Subcutaneous abdominal adipose tissue (tissue), 5 donors: ENCODE measurements at regions not wholly inside any gene's neighbourhood (a gene's known extent, or its start where the extent isn't known, plus 50 kb on each side); places are given as distances from the start of the nearest gene placed in this dataset.
"Not testable (repeated sequence)": the region's sequence is repeated elsewhere in the genome, so short reads cannot be mapped to it uniquely, and the experiment has no call there.

ENCODE experiments used
- H3K27ac ChIP-seq: one replicate; pipeline ENCODE4 v1.7.0; 2013; ENCODE audit warnings: low read depth, mild to moderate bottlenecking, inconsistent platforms, low read length, moderate library complexity
- H3K27me3 ChIP-seq, 5 donors: one replicate each; pipeline ENCODE4 v1.7.0; 2013; ENCODE audit warnings: low read length in 5 of 5, inconsistent platforms in 1 of 5; ENCODE audit not compliant: control insufficient read depth in 5 of 5, insufficient read depth in 4 of 5
- H3K36me3 ChIP-seq, 5 donors: one replicate each; pipeline ENCODE4 v1.7.0; 2013; ENCODE audit warnings: low read length in 5 of 5; ENCODE audit not compliant: control insufficient read depth in 5 of 5, insufficient read depth in 5 of 5
- H3K4me1 ChIP-seq, 5 donors: one replicate each; pipeline ENCODE4 v1.7.0; 2013; ENCODE audit warnings: low read length in 5 of 5, mild to moderate bottlenecking in 3 of 5, moderate library complexity in 1 of 5; ENCODE audit not compliant: control insufficient read depth in 5 of 5, insufficient read depth in 5 of 5
- H3K4me3 ChIP-seq, 5 donors: one replicate each; pipeline ENCODE4 v1.7.0; 2013; ENCODE audit warnings: low read length in 5 of 5, low read depth in 1 of 5
- H3K9ac ChIP-seq, 5 donors: one replicate each; pipeline ENCODE4 v1.7.0; 2013; ENCODE audit warnings: low read length in 5 of 5, mild to moderate bottlenecking in 4 of 5, moderate library complexity in 3 of 5
- H3K9me3 ChIP-seq, 5 donors: one replicate each; pipeline ENCODE4 v1.7.0; 2013; ENCODE audit warnings: low read length in 5 of 5; ENCODE audit not compliant: control insufficient read depth in 5 of 5
- donor health status: healthy.
- donor health status: healthy.
- donor health status: healthy.
- donor health status: healthy.
- donor health status: healthy.

- H3K4me1 ChIP-seq, H3K9me3 ChIP-seq, H3K27ac ChIP-seq, H3K4me3 ChIP-seq, H3K27me3 ChIP-seq, H3K9ac ChIP-seq, H3K36me3 ChIP-seq: not testable (repeated sequence)
These were observed 192.8 kb upstream of the MGAT5 start for GRCh38 chr2:134061066-134061465.

DNA sequence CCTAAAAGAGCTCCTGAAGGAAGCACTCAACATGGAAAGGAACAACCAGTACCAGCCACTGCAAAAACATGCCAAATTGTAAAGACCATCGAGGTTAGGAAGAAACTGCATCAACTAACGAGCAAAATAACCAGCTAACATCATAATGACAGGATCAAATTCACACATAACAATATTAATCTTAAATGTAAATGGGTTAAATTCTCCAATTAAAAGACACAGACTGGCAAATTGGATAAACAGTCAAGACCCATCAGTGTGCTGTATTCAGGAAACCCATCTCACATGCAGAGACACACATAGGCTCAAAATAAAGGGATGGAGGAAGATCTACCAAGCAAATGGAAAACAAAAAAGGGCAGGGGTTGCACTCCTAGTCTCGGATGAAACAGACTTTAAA lies 191.6 kb upstream of the MGAT5 start:
- H3K9me3 ChIP-seq, H3K27ac ChIP-seq, H3K4me3 ChIP-seq, H3K27me3 ChIP-seq, H3K4me1 ChIP-seq, H3K36me3 ChIP-seq, H3K9ac ChIP-seq: not testable (repeated sequence)

DNA sequence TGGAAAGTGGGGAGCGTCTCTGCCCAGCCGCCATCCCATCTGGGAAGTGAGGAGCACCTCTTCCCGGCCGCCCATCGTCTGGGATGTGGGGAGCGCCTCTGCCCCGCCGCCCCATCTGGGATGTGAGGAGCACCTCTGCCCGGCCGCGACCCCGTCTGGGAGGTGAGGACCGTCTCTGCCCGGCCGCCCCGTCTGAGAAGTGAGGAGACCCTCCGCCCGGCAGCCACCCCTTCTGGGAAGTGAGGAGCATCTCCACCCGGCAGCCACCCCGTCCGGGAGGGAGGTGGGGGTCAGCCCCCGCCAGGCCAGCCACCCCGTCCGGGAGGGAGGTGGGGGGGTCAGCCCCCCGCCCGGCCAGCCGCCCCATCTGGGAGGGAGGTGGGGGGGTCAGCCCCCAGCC lies 190.0 kb upstream of the MGAT5 start:
- not testable (repeated sequence) for H3K9me3 ChIP-seq, H3K9ac ChIP-seq, H3K4me1 ChIP-seq, H3K27me3 ChIP-seq, H3K4me3 ChIP-seq, H3K27ac ChIP-seq, H3K36me3 ChIP-seq

DNA sequence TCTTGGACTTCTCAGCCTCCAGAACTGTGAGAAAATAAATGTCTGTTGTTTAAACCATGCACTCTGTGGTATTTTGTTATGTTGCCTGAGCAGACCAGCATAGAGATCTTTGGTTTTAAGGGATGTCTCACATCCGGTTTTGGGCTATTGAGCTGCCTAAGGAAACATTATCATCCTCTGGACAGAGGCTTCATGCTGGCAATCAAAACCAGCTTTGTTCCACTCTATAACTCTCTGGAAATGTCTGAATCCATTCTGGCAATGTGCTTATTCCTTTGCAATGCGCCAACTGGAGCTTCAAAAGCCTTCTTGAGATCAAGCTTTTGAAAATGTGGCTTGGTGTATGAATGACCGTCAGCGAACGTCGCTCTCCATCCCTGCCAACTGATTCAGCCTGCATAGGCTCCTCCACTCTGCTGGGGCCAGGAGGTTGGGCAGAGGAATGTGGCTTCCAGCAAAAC lies 183.6 kb upstream of the MGAT5 start:
- no peak overlapping the region for H3K27ac ChIP-seq
- no peak overlapping the region for H3K4me3 ChIP-seq
- peaks cover 0 to 4% (median 0%) of the 10 kb centered on the region in 5 donors for H3K9me3 ChIP-seq

DNA sequence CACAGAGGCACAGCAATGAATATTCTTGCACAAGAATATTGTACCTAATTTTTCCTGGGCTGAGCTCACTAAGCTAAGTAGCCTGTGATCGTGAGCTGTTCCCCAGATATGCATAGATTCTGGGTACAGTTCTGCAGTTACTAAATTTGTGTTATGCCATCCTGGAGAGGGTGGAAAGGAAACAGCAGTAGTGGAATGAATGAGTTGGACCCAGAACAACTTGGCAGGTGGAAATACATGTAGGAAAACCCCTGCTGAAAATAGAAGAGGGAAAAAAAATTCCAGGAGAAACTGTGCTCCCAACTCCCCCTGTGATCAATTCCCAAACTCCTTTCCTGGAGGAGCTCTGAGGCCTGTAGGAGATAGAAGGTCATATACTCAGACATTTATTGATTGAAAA lies 181.5 kb upstream of the MGAT5 start:
- H3K27ac ChIP-seq, result peak overlapping the region; percentile 35
- peaks cover 0 to 37% (median 9%) of the 10 kb centered on the region in 5 donors for H3K4me1 ChIP-seq
- no peaks in the 10 kb centered on the region for H3K27me3 ChIP-seq

More for the DNA sequence above, 183.6 kb upstream of the MGAT5 start:
- no peak overlapping the region for H3K9ac ChIP-seq
- no peaks in the 10 kb centered on the region for H3K36me3 ChIP-seq
- H3K27me3 ChIP-seq, result no peaks in the 10 kb centered on the region
- peaks cover 0 to 24% (median 5%) of the 10 kb centered on the region in 5 donors for H3K4me1 ChIP-seq

GRCh38 chr2:134073023-134073422 lies 180.8 kb upstream of the MGAT5 start:
- H3K4me1 ChIP-seq, result peaks cover 0 to 42% (median 10%) of the 10 kb centered on the region in 5 donors
- peak overlapping the region in 1 of 5 donors; percentile 4 for H3K9ac ChIP-seq
- H3K27ac ChIP-seq, result peak overlapping the region; percentile 35
- H3K36me3 ChIP-seq, result no peaks in the 10 kb centered on the region
- no peaks in the 10 kb centered on the region for H3K27me3 ChIP-seq
- H3K9me3 ChIP-seq, result peaks cover 0 to 4% (median 2%) of the 10 kb centered on the region in 5 donors
- no peak overlapping the region for H3K4me3 ChIP-seq

More for the DNA sequence above, 181.5 kb upstream of the MGAT5 start:
- Histone ChIP-seq H3K9ac (no peak overlapping the region), H3K9me3 (peaks cover 0 to 4% (median 2%) of the 10 kb centered on the region in 5 donors), H3K36me3 (no peaks in the 10 kb centered on the region), H3K4me3 (no peak overlapping the region)

DNA sequence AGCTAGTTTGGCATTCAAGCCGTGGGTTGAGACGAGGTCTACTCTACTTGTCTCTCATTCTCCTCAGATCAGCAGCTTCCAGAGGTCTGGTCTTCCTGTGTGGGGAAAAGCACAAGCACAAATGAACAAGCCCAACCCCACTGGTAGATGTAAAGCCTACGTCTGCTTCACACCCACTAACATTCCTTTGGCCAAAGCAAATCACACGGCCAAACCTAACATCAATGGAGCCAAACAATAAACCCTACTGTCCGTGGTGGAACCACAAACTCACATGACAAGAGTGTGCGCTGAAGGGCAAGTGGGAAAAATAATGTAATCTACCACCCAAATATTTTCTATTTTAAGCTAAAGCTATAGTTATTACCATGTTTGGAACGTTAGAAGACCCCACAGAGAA lies 179.3 kb upstream of the MGAT5 start:
- no peak overlapping the region for H3K4me3 ChIP-seq
- H3K9me3 ChIP-seq, result peaks cover 0 to 4% (median 2%) of the 10 kb centered on the region in 5 donors
- H3K9ac ChIP-seq, result no peak overlapping the region
- H3K27ac ChIP-seq, result no peak overlapping the region
- no peaks in the 10 kb centered on the region for H3K36me3 ChIP-seq
- no peaks in the 10 kb centered on the region for H3K27me3 ChIP-seq
- peaks cover 4 to 54% (median 20%) of the 10 kb centered on the region in 5 donors for H3K4me1 ChIP-seq

DNA sequence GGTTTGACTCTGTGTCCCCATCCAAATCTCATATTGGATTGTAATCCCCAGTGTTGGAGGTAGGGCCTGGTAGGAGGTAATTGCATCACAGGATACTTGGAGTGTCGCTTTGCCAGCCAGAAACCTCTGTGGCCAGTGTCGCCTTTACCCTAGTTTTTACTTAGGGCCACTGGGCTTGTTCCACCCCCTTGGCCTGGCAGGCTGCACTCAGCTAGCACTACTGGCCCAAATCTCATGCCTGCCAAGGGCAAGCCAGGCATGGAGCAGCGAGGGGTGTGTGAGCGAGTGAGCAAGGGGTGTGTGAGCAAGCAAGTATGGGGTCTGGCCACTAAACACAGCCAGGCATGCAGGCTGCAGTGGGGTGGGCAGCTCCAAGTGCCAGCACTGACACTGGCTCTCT lies 178.7 kb upstream of the MGAT5 start:
- H3K9ac ChIP-seq, result no peak overlapping the region
- peak overlapping the region in 1 of 5 donors; percentile 29 for H3K4me3 ChIP-seq
- no peaks in the 10 kb centered on the region for H3K36me3 ChIP-seq
- no peaks in the 10 kb centered on the region for H3K27me3 ChIP-seq
- H3K4me1 ChIP-seq, result peaks cover 5 to 59% (median 23%) of the 10 kb centered on the region in 5 donors
- peaks cover 0 to 4% (median 0%) of the 10 kb centered on the region in 5 donors for H3K9me3 ChIP-seq
- H3K27ac ChIP-seq, result no peak overlapping the region

- Histone ChIP-seq H3K27me3 (no peaks in the 10 kb centered on the region), H3K4me1 (peaks cover 8 to 69% (median 36%) of the 10 kb centered on the region in 5 donors), H3K9ac (no peak overlapping the region), H3K36me3 (no peaks in the 10 kb centered on the region), H3K4me3 (no peak overlapping the region), H3K27ac (peak overlapping the region; percentile 39), H3K9me3 (peaks cover 0 to 4% (median 0%) of the 10 kb centered on the region in 5 donors)
These were observed 175.5 kb upstream of the MGAT5 start for GRCh38 chr2:134078354-134078753.

- H3K9me3 ChIP-seq, result peaks cover 0 to 4% (median 0%) of the 10 kb centered on the region in 5 donors
- peaks cover 8 to 74% (median 39%) of the 10 kb centered on the region in 5 donors for H3K4me1 ChIP-seq
- no peak overlapping the region for H3K27ac ChIP-seq
- no peaks in the 10 kb centered on the region for H3K27me3 ChIP-seq
- H3K36me3 ChIP-seq, result no peaks in the 10 kb centered on the region
- H3K4me3 ChIP-seq, result no peak overlapping the region
- no peak overlapping the region for H3K9ac ChIP-seq
These were observed 174.5 kb upstream of the MGAT5 start for GRCh38 chr2:134079373-134079772.
